GM19351 (cell line): ENCODE measurements at regions not wholly inside any gene's neighbourhood (a gene's known extent, or its start where the extent isn't known, plus 50 kb on each side); places are given as distances from the start of the nearest gene placed in this dataset.

Source experiments
- ATAC-seq: cut with Tn5 transposase; IDR thresholded peaks from one replicate; pipeline ENCODE4 v1.9.1; 2021; ENCODE audit warnings: mild to moderate bottlenecking, moderate library complexity; ENCODE audit not compliant: unreplicated experiment

DNA sequence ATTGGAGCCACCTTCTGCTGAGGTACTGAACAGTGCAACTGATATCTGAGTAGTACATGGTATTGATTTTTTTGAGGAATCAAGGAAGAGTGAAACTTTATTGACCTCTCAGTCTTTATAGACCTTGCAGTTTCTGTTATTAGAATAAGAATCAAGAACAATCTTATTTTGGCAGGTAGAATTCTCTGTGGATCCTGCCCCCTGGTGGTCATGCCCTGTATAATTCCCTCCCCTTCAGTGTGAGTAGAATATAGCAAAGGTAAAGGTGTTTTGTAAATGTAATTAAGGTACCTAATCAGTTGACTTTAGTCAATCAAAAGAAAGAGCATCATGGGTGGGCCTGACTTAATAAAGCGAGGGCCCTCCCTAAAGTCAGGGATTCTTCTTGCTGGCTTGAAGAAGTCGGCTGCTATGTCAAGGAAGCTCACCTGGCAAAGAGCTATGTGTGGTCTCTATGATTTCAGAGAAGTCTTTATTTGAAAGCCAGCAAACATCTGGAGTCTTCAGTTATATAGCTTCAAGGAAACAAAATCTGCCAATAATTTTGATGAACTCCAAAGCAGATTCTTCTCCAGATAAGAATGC is 142.8 kb downstream of the LSM5 start:
- no peak for ATAC-seq

DNA sequence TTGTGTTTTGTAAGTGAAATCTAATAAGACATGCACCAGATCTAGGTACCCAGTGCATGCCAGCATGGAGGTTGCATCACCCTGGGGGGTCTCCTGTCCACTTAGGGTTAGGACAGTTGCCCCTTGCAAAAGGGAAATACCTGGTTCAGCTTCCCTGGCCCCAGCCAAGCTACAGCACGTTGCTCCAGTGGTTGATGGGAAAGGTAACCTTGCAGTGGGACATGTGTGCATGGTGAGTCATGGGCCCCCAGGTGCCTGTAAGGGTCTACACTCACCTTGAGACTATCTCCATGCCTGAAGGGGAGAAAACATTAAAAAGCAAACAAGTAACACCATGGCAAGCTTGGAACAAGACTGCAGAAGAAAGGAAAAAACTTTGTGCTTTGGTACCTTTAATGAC is 143.9 kb downstream of the LSM5 start:
- no peak for ATAC-seq

DNA sequence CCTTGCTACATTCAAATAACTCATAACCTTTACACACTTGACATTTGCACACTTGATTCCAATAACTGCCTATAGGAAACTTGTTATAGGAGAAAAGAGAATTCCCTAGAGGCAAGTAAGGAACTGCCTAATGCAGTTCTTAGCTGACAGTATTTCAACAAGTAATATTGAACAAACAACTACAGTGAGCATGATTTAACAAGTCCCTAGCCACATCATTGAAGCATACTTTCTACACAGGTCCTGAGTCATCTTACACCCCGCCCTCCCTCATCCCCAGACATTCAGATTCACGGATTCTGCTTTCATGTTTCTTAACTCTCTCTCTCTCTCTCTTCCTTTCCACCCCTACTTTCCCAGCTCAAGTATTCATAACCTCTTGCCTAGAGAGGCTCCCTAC is 153.5 kb downstream of the LSM5 start:
- no peak for ATAC-seq

DNA sequence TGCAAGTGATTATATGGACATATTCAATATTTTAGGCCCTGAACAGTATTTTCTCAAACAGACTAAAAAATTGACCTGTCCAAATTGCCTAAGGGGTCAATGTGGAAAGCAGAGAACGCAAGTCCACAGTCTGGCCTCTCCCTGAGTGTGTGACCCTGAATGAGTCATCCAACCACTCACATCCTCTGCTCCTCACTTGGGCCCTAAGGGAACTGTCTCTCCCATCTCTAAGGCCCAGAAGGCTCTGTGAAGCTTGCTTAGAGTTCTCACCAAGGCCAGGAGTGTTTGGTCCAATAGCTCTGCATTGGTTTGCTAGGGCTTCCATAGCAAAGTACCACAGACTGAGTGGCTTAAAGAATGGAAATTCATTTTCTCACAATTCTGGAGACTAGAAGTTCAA is 155.1 kb downstream of the LSM5 start:
- ATAC-seq, result no peak

DNA sequence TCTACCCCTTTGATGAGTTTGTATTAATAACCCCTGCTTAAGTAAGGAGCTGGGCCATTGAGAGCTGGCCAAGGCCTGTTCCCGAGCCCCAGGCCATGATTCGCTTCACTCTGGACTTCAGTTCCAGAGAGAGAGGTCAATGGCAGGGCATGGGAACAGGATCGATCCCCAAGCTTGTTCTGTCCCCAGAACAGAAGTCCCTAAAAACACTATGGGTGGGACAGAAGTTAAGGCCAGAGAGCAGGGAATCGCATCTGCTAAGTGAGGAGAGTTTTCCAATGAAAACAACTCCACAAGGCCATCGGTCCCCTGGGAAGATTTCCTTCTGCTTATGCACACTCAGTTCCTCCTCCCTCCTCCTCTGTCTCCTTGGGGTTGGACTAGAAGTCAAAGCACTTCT is 159.6 kb downstream of the LSM5 start:
- no peak for ATAC-seq

DNA sequence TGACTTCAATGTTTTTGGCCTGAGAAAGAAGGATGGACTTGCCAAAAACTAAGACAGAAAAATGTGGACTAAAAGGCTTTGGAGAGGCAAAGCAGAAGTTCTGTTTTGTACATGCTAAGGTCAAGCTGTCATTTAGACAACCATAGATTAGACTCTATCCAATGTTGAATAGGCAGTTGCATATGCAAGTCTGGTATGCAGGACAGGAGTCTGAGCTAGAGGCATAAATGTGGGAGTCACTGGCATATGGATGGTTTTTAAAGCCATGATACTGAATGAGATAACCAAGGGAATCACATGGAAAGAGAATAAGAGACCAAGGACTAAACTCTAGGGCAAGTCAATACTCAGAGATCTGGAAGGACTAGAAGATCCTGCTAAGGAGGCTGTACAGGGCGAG is 164.1 kb downstream of the LSM5 start:
- ATAC-seq, result no peak

DNA sequence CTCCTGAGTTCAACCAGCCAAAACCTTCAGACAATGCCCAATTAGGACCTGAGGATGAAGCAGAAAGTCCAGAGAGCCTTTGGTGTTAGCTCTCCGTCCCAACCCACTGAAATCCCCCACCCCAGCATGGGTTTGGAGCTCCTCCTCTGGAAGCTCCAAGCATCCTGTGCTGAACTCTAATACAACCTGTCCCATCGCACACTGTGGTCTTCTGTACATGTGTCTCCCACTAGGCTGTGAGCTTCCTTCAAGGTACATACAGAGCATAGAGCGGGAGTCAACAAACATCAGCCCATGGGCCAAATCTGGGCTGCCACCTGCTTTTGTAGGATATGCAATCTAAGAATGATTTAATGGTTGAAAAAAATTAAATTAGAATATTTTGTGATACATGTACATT is 166.5 kb downstream of the LSM5 start:
- ATAC-seq, result no peak

DNA sequence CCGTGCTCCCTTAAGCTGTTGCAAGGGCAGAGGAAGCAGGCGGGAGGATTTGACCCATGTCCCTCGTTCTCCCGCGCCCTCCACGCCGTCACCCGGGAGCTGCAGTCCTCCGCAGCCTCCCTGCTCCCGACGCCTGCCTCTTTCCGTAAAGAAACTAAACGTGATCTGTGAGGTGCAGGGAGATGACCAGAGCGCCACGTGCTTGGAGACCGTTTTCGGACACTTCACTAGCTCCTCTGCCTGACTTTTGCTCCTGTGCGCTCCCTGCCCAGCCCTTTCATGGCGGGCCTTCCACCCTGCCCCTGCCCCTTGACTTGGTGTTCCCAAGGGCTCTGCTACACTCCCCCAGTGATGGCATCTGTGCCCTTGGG is 171.2 kb downstream of the LSM5 start:
- ATAC-seq, result no peak

DNA sequence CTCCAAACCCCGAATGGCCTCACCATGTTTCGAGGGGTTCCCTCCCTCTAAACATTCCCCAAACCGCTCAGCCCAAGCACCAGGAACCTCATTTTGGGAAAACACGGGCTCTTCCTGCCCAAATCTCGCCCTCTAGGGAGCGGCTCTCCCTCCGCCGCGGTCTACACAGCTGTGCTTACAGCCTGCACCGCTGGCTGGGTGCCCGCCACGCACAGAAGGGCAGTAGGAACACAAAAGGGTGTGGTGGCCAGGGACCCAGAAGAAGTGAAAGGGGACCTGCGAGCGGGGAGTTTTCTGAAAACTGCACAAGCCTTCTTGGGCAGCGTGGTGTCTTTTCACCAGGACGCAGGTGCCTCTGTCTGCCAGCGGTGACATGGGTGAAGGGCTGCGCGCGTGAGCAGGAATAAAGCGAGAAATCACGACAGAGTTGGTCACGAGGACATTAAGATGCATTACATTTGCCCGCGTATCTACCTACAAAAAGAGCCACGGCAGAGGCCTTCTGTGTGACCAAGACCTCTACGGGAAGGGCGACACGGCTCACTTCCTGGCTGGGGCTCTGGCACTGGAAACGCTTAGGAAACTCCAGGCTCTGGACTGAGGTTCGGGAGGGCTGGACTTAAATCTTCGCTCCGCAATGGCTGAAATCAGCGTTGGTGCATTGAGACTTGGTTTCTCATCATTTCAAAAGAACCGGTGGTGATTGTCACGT is 171.7 kb downstream of the LSM5 start:
- no peak for ATAC-seq

DNA sequence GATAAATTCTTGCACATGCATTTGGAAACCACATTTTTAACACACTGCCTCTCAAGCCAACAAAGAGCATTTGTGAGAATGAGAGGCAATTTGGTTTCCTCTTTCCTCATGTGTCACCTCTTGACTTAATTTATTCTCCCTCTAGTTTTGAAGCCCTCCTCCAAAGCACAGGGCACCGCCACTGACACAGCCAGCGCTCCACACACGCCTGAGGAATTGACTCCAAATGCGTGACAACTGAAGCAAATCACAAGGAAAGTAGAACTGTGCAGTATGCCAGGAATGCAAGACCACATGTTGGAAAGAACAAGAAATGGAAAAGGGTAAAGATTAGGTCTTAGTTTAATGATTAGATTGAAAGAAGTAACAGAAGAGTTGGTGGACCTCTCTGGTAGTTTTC is 173.3 kb downstream of the LSM5 start:
- ATAC-seq, result no peak

DNA sequence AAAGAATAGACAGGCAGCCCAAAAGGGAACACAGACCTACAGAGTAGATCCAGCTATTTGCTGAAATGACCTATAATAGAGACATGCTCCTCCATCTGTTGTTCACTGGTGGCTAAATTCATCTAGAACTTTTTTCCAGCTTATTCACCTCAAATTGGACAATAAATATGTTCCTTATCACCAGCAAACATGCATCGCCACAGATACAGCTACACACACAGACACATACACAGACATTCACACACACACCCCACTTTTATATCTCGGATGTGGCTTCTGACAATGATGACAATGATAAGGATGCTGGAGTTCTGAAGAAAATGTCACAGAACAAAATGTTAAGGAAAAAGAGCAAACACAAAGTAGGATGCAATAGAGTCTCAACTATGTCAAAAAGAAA is 175.4 kb downstream of the LSM5 start:
- no peak for ATAC-seq

DNA sequence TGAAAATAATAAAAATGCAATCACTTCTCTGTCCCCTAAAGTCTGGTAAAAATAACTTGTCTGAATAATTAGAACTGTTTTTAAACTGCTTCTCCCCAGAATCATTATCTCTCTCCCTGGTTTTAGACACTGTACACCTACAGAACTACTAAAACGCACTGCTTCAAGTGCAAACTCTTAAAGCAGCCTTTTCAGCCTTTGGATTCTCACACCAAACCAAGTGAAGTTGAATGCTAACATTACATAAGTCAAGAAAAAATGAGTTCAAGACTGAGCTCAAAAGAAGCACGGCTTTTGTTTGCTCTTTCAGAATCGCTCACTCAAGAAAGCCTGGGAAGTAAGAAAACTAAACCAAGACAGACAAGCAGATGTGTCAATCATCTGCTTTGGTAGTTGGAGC is 188.8 kb downstream of the LSM5 start:
- ATAC-seq, result no peak

DNA sequence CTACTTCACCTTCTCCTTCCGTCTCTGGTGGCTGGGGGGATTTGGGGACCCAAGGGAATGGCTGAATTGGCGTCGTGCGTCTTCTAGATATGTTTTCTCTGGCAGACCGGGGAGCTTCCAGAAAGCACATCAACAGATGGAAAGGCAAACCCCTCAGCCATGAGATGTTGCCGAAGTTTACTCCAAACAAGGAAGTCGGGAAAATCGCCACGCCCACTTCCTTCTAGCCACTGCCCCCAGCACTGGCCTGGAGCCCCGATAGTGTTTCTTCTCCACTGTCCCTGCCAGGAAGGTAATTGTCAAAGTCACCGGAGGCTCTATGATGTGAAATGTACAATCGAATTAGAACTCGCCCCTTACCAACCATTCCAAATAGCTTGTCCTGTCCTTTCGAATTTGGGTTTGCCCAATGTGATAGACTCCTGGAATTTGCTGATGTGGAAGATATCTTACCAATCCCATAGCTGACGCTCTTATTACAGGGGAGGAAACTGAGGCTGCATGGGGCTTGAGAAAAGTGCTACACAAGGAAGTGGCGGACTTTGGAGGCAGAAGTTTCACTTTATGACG is 191.0 kb downstream of the LSM5 start:
- ATAC-seq, result no peak

DNA sequence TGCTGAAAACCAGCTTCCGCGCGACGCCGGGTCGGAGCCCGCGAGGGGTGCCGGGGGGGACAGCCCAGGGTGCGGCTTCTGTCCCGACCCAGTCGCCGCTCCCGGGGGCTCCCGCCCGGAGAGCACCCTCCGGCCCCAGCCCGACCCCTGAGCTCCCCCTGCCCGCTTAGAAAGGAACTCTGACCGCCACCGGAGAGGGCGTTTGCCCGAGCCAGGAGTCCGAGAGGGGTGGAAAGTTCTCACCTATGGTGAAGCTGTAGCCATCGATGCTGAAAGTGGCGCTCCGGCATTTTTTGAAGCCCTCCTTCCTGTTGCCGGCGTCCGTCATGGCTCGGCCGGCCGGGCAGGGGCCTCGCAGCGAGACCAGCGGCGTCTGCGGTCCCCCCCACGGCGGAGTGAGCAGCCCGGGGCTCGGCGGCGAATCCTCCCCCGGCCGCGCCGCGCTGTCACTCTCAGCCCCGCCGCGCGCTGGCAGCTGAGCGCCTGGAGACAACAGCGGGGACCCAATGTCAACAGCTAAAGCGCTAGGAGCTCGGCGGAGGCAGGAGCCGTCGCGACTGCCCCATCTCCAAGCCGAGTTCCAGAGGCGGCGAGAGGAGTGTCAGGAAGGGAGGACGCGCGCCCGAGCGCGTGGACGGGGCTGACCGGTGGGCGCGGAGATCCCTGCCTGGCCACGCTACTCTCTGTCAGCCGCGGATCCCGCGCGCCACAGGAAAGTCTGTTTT is 191.6 kb downstream of the LSM5 start:
- no peak for ATAC-seq

DNA sequence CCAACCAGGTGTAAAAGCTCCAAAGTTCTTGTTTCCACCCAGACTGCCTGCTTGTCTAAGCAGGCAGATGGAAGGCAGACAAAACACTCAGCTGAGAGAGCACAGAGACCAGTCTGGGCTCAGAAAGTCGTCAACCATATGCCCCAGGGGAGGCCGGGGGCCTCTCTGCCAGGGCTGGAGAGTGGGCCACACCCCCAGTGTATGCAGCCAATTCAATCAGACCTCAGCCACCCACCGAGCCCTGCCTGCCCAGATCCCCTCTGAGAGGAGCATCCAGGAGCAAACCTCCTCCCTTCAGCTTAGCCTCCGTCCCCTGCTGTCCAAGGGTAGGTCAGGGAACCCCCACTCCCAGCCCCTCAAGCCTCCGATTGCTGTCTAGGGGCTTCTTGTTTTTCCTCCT is 196.3 kb downstream of the LSM5 start:
- ATAC-seq, result no peak

DNA sequence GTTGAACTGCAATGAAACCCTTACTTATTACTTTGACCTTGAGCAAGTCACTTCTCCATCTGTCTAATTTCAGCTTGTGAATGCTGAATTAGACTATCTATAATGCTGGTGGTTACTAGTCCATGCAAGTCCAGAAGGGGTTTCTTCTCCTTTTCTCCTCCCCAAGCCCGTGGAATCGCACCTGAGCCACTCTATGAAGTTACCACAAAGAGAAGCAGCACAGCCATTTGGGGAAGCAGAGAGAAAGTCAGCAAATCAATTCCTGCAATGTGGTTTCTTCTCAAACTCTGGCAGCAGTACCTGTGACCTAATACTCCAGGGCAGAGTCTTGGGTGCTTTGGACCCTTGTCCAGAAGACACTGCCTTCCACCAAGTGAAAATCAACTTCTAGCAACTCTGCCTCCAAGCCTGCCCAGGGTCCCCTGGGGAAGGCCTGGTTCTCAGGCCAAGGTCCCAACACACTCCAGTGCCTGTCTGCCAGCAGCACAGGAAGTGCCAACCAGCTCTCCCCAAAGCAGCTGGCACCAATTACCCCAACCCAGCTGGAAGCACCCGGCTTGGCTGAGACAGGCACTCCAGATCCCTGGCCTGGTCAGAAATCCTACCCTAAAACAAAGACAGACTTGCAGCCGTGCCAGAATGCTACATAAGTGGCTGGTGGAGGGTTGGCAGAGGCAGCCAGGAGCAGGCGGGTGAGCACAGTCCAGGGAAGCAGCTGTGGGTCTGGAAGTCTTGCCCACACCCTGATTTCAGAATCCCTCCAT is 200.3 kb downstream of the LSM5 start:
- ATAC-seq, result no peak

DNA sequence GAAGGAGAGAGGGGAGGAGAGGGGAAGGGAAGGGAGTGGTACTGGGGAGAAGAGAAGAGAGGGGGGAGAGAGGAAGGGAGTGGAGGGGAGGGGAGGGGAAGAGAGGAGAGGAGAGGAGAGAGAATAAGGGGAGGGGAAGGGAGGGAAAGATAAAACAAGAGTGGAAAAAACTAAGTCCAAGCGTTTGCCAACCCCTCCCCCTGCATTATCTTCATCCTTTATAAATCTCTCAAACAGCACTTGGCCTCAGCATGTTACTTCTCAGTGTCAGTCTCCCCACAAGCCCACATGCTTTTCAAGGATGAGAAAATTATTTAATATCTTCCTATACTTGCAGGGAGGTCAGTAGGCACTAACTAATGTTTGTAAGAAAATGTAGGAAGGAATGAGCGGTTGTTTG is 204.5 kb downstream of the LSM5 start:
- ATAC-seq, result no peak

DNA sequence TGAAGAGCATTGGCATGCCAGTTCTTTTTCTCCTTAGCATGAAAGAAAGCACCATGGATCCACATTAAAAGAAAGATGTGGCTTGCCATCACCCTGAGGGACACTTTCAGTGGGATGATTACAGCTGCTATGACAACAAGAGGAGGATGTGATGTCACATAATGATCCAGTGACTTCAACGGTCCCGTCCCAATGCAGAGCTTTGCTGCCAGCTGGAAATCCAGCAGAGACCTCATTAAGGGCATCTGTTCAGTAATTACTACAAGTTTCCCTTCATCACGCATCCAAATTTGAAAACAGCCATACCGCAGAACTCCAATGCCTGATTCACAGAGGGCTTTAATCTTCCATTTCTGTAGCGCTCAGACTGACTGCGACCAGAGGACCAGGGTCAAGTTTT is 206.6 kb downstream of the LSM5 start:
- no peak for ATAC-seq

DNA sequence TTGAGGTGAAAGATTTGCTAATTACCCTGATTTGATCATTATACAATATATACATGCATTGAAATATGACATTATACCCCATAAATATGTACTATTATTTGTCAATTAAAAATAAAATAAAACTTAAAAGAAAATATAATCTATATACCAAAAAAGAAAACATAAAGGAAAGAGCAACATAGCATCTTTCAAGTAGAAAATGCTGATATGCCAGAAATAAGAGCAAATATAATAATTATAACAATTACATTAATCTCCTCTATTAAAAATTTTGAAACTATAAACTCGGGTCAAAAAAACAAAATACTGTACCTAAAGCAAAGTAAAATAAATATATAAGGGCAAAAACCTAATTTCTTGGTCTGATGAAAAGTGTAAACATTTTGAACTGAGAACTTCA is 209.3 kb upstream of the PDE1C start:
- ATAC-seq, result no peak

DNA sequence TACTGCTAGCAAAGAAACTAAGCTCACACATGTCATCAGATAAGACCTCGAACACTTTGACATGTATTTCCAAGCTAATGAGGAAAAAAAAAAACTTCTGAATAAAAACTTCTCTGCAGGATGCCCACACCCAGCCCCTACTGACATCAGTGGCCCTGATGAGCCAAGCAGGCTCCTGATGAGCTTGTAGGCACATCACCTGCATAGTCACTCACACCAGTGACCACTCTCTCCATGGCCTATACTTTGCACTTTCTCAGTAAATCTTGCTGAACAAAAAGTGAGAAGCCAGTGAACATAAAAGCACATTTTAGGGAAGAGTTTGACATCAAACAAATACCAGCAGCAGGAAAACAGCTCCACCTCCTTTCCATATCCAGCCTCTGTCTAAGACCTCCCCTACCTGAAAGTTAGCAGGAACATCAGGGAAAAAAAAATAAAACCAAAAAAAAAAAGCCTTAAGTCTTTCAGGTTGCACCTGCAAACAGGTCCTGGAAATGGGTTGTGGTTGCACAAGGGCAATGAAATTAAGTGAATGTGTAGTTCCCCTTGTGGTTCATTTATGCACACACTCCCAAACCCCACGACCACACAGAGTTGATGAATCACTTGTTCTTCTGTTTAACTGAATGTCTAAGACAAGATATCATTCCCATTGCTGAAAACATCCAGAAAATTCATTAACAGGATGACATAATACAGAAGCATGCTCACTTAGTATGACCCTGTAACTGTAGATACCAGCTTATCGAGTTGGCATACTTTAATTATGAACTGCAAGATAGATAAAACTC is 205.2 kb upstream of the PDE1C start:
- peak; percentile 72 for ATAC-seq

DNA sequence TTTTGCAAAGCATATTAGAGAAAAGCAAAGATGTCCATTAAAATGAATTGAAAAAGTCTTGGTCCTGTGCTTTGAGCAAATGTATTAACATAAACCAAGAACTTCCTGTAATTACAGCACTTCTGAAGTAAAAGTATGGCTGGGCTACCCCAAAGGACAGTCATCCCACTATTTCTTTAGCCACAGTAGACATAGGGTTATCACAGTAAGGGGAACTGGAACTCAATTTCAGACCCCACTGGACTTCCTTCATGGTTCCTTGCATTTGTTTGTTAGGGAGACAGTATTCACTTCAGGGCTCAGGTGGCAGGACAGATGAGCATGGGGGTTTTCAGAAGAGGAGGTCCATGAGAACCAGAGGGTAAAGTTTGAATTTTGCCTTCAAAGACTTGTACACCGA is 203.1 kb upstream of the PDE1C start:
- no peak for ATAC-seq
